Cardiac septum (tissue), 1 donor: ENCODE measurements at regions not wholly inside any gene's neighbourhood (a gene's known extent, or its start where the extent isn't known, plus 50 kb on each side); places are given as distances from the start of the nearest gene placed in this dataset.

Source experiments
- DNase-seq: peaks from one replicate; pipeline ENCODE4 v3.0.0-alpha.2; 2020; ENCODE audit warnings: low spot score
- intact Hi-C: fragments of 100-400 bp; cut with DNase I; formaldehyde crosslinking; loops from one replicate; pipeline ENCODE4 v1.14.0; 2022
- donor health status: DM: no; HTN: no; CAD: no.

DNA sequence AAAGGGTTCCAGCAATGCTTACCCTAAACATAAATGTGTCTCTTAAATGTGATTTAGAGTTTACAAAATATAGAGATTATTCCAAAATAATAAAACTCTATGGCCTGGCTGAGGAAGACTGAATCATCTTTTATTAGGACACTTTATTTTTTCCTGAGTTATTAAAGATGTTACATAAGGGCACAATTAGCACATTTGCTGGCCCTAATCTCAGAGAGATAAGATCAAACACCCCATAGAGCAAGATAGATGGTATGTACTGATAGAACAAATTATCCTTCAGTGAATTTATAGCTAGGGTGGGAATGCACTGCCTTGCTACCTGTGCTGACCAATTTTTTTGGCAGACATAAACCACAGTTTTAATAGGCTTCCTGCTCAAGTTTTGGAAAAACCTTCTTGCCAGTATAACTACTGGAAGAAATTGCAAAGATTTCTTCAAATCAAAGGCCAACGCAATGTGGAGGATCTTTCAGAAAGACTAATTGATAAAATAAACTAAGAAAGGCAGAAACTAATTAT lies 367.1 kb upstream of the MPDZ start:
- DNase-seq = no peak
- intact Hi-C loops = no loop called here

DNA sequence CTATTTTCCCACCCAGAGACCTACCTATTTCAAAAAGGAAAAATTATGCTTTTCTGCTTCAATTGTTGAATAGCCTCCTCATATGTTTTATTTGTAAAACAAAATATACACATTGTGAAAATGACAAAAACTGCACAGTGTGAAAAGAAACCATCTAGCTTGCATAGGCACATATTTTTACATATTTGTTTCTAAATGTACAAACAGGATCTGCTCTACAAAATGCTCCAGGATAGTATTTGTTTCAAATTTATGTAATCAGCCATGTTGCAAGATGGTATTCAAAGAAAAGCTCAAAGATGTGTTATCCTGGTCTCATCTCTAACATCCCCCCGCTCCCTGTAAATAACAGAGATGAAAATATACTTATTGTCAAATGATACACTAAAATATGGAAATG lies 366.1 kb upstream of the MPDZ start:
- intact Hi-C loops = no loop called here
- no peak for DNase-seq

DNA sequence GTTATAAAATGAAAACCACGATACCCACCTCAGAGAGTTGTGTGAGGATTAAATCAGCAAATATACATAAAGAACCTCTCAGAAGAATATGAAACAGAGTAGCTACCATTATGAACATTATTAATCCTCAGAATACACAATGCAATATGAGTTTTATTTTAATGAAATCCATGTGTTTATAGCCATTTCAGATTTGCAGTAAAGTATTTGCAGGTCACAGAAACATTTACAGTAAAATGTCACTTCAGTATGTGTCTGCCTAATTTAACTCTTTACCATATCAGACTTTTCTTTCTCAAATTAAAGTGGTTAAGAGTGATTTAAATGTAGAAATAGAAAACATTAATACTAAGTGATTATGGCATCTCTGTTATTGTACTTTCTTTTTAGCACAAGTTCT lies 365.2 kb upstream of the MPDZ start:
- intact Hi-C loops = no loop called here
- DNase-seq = no peak

DNA sequence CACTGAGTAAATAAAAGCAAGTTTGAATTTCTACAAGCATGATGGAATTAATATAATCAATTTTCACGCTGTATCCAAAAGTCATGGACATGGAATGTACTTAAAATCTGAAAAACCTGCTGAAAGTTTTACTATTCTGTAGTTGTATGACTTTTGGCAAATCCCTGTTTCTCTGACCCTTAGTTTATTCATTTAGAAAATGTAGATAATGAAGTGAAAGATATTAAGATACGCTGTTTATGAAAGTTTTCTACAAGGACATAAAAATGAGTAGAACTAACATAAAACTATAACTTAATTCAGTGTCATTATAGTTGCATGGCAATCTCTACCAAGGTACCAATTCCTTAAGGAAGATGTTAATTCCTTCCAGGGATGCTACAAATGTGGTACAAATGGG lies 363.2 kb upstream of the MPDZ start:
- DNase-seq = no peak
- intact Hi-C loops = no loop called here

DNA sequence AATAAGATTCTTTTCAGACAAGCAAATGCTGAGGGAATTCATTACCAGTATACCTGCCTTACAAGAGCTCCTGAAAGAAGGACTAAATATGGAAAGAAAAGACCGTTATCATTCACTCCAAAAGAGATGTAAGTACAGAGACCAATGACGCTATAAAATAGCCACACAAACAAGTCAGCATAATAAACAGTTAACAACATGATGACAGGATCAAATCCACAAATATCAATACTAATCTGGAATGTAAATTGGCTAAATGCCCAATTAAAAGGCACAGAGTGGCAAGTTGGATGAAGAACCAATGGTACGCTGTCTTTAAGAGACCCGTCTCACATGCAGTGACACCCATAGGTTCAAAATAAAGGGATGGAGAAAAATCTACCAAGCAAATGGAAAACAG lies 349.6 kb upstream of the MPDZ start:
- intact Hi-C loops = no loop called here
- no peak for DNase-seq

DNA sequence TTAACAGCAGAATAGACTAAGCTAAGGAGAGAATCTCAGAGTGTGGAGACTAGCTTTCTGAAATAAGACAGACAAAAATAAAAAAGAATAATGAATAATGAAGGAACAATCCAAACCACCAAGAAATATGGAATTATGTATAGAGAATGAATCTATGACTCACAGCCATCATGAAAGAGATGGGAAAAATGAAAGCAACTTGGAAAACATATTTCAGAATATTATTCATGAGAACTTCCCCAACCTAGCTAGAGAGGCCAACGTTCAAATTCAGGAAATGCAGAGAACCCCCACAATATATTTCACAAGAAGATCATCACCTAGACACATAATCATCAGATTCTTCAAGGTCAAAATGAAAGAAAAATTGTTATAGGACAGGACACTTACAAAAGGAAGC lies 349.0 kb upstream of the MPDZ start:
- no peak for DNase-seq
- intact Hi-C loops = no loop called here

DNA sequence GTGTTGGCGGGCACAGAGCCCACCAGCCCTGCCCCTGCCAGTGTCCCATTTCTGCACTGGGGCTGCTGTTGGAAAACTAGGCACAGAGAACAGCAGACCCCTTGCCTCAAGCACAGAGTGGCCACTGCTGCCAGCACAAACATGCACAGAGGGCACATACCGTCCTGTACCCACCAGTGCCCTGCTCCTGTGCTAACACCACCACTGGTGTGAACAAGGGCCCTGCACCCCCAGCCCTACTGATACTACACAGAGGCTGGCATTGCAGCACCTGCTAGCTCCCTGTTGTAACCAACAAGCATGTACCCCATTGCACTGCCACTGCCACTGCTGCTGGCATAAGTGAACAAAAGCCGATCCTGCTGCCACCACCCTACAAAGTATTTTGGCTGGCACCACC lies 348.0 kb upstream of the MPDZ start:
- DNase-seq = no peak
- intact Hi-C loops = no loop called here

DNA sequence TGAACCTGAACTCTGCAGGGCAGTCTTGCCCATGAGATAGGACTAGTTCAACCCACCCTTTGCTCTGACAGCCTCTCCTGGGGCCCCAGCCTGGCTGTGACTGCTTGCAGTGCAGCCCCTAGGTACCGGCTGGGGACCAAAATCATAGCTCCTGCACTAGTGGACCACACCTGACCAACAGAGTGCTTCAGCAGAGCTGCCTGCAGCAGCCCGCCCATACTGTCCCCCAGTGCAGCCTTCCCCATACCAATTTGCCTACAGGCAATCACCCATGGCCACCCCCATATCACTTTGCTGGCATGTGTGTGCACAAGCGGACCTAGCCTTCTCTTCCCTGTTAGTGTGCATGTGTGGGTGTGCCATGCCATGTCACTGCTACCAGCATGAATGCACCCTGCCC lies 347.6 kb upstream of the MPDZ start:
- intact Hi-C loops = no loop called here
- DNase-seq = no peak

DNA sequence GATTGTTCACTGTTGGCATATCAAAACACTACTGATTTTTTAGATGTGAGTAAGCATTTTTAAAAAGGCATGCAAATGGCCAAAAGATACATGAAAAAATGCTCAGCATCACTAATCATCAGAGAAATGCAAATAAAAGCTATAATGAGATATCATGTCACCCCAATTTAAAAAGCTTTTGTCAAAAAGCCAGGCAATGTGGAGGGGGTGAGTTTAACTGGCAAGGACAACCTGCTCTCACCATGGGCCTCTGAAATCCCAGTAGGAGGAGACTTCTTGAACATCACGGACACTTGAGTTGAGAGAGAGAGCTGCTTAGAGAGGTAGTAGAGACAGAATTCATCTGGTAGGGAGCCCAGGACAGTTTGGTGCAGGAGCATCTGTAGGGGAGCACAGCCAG lies 347.1 kb upstream of the MPDZ start:
- intact Hi-C loops = no loop called here
- DNase-seq = no peak

DNA sequence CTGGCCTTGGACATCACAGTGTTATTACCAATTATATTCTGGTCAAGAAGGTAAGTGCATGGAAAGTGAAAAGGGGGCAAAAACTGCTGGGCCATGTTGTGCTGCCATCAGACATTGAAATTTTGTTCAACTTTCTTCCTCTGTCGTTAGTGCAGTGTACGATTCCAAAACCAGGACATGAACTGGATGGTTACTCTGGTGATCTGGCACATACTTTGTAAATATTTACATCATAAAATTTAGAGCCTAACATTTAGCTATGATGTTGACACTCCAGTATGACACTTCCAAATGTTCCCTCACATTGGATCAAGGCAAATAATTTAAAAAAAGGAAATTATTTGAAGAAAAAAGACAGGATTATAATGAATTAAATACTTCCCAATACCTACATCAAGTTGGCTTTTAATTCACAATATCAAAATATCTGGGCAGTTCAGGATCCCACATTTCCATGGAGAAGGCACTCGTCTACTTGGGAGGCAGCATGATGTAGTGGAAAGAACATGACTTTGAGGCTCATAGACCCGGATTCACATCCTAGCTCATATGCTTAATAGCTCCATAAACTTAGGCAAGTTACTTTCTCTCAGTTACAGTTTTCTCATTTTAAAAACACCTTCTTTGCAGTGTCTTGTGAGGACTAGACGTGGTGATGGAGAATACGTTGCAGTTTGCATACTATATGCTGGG lies 342.5 kb upstream of the MPDZ start:
- intact Hi-C loops = no loop called here

DNA sequence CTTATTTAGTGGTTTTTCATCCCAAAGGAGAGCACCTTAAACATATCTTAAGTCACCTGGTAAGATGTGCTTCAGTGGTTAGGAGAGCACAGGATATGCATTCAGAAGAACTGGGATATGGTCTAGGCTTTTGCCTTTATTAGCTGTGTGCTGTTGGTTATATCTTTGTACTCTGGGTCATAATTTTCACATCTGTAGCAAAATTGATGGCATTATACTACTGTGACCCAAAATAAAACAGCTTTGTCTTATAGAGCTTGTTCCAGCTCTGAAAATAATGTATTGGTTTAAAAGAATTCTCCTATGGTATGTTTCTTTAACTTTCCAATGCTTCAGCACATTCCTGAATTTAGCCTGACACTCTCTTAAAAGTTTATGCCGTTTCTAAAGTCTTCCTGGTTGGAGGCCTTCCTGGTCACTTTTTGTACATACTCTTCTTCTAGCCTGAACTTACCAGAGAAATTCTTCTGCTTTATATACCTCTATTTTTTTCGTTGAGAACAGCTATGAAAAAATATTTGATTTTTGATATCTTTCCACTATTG lies 337.1 kb upstream of the MPDZ start:
- DNase-seq = no peak
- intact Hi-C loops = no loop called here

More for the DNA sequence above, 342.5 kb upstream of the MPDZ start:
- no peak for DNase-seq

DNA sequence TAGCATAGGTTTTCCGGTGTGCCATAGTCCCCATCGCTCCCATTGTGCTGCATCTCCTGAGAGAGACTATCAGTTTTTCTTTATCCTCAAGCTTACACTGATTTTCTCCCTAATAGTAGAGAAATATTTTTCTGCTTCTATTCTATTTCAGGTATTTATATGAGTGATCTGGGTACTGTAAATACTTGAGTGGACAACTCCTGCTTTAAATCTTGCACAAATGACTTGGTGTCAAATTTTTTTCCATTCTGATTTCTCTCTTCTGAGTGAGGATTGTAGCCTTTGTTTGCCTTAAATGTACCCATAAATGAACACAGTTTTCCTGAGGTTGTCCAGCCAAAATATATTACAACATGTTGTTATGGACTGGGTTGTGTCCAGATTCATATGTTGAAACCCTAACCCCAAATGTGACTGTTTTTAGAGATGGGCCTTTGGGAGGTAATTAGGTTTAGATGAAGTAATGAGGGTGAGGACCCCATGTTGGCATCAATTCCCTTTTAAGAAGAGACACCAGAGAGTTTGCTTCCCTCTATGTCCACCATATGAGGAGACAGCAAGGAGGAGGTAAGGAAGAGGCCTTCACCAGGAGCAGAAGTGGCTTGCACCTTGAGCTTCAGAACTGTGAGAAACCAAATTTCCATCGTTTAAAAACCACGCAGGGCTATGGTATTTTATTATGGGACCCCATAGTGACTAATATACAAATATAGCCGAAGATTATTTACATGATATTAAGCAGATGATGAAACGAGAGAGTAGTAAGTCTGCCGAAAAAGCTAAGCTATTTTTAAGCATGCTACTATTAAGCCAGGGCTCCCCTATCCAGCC lies 336.4 kb upstream of the MPDZ start:
- no peak for DNase-seq
- intact Hi-C loops = no loop called here

DNA sequence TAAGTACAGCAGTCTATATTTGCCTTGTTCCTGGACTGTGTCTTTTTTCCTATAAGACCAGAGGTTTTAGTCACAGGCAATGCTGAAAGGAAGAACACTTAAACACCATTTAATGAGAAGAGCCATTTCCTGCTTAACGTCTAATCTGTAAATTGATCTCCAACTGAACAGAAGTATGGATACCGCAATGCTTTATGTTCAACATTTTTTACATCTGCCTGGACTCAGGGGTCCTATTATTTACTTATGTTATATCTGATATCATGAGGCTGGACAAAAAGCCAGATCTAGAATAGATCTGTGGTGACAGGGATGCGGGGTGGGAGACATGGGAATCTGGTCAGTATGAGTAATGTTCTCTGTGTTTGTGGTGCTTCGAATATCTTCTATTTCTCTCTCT lies 334.6 kb upstream of the MPDZ start:
- DNase-seq = no peak

DNA sequence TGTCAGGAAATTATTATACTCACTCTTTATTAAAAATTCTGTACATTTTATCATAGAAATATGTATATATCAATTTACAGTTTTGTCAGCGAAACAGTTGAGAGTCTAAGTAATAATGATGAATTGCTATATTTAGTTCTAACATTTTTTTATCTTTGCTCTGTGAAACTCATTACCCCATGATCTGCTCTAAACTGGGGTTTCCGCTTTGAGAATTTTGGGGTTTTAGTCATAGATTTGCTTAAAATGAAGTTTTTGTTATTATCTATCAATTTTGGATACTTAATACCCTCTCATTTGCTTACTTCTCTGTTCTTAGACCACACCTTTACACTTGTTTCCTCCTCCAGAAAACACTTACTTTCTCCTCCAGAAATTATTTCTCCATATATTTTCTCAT lies 333.8 kb upstream of the MPDZ start:
- no peak for DNase-seq
- intact Hi-C loops = no loop called here

More for the DNA sequence above, 334.6 kb upstream of the MPDZ start:
- intact Hi-C loops = no loop called here

DNA sequence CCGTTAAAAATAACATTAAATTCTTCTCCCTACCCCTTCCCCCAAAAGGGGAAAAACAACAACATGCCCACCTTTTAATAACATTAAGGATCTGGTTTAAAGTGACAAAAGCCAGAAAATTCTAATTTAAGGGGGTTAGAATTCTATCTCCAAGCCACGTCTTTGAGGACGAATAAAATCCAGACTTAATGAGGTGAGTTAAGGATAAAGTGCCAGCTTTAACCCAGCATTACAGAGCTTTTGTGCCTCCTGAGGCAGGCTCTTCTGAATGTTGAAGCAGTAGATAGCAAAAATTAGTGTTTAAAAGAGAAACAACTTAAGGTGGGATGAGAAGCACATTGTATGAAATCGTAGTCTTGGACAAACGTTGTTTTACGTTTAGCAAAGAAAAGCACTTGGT lies 329.0 kb upstream of the MPDZ start:
- intact Hi-C loops = no loop called here
- DNase-seq = no peak

DNA sequence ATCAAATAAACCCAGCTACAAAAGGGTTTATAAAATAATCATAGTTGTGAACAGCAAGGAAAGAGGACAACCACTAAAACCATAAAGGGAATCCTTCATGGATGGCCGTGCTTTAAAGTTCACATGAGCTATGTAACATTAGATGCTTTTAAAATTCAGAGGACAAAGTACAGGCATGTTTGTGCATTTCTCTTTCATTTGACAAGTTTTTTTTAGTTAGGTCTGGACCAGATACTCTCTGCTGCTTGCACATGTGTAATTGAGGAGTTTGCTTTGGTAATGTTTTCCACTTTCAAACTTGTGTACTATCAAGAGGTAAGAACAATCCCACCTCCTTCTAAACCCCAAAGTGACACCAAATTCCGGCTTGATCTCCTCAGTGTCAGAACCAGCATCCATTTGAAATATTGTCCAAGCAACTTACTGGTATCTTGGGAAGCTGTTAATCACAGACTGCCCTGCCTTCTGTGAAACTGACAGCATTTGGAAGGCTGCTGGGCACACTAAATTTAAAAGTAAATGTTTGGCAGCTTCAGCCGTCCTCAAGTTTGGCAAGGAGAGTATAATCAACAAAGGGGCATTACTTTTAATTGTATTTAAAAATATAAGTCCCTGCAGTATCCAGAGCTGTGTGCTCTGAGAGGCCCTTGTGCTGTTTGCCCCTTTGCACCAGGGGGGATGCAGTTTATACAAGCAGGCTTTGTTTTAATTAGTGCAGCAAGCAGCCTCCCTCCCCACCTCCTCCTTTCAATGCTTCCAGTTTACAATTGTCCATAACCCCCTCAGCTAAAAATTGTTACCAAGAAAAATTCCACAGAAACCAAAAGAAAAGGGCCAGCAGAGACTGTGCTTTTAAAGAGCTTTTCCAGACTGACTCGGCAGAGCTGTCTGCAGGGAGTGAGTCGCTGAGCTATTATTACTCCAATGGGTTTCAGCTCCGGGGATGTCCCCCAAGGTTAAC lies 328.3 kb upstream of the MPDZ start:
- no peak for DNase-seq

DNA sequence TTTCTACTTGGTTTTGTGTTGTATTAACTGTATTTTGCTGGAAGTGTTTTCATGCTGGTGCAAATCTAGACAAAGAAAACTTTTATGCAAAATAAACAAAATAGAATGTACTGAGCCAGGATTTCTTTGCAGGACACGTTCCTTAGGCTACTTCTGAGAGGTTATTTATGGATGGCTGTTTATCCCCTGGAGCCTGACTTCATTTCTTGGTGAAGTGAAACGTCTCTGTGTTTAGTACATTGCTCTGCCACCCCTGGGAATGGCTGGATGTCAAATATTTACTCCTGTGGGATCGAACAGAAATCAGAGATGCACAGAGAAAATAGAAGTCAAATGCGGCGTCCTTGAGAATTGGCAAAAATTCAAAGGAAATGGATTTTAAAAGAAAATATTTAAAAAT lies 327.1 kb upstream of the MPDZ start:
- no peak for DNase-seq
- intact Hi-C loops = no loop called here

More for the DNA sequence above, 328.3 kb upstream of the MPDZ start:
- intact Hi-C loops = no loop called here

DNA sequence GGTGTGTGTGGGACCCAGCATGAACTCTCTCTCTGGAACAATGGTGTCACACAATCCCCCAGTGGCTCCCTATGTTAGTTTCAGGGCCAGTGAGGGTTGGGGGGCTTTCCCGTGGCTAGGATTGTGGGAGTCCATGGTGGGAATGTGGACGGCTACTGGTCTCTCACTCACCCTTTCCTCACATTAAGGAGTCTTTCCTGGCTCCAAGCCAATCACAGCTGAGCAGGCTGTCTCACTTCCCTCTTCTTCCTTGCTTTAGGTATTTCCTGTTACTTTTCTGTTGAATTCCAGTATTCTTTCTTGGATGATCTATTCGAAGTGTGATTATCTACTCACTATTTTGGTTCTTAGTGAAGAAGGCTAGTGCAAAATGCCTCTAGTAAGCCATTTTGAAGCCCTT lies 324.4 kb upstream of the MPDZ start:
- DNase-seq = no peak
- intact Hi-C loops = no loop called here

DNA sequence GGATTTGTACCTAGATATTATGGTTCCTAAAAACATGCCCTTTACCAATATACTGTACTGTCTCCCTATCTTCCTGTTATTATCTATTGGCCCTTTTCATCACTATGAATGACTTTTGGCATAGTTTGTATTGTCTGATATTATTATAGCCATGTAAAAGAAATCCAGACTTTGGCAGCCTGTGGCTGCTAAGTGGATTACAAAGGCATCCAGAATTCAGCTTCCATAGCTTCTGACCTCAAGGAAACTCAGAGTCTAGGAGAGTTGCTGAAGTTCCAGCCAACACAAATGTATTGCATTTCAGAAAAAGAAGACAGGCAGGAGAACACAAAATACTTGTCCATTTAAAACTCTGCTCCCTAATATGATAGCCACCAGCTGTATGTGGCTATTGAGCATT lies 319.2 kb upstream of the MPDZ start:
- intact Hi-C loops = no loop called here
- no peak for DNase-seq

DNA sequence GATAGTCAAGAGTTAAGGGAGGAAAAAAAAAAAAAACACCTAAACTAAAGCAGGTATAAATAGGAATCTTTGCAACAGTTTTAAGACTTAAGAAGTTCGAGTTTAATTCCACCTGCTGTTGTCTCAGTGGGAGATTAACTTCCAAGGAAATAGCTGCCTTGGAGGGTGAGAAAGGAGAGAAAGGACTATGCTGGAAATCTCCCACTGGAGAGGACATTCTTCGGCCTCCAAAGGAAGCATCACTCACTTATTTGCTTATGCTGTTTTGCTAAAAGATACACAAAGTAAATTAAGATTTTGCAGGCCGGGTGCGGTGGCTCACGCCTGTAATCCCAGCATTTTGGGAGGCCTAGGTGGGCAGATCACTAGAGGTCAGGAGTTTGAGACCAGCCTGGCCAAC lies 317.9 kb upstream of the MPDZ start:
- DNase-seq = no peak
- intact Hi-C loops = no loop called here
